Gastrocnemius medialis (tissue), 4 donors: ENCODE measurements at regions not wholly inside any gene's neighbourhood (a gene's known extent, or its start where the extent isn't known, plus 50 kb on each side); places are given as distances from the start of the nearest gene placed in this dataset.

Experiments used
- CTCF ChIP-seq, 5 experiments: fragments of 450-650 bp in 3 of 5; fragments of 200-600 bp in 2 of 5; sonication (generic) in 2 of 5; IDR thresholded peaks in 4 of 5; conservative IDR thresholded peaks in 1 of 5; 1 replicate in 4 of 5; 2 replicates in 1 of 5; pipeline ENCODE4 v1.5.1; 2016 to 2019; ENCODE audit warnings: antibody characterized with exemption in 5 of 5, mild to moderate bottlenecking in 3 of 5, moderate library complexity in 3 of 5
- POLR2A ChIP-seq, 2 donors: fragments of 450-650 bp; IDR thresholded peaks; one replicate each; pipeline ENCODE4 v1.6.1; 2017; ENCODE audit warnings: antibody characterized with exemption in 2 of 2, mild to moderate bottlenecking in 2 of 2, moderate library complexity in 2 of 2

GRCh38 chr6:146870760-146871159 is 272.0 kb downstream of the ADGB start:
- TF ChIP-seq CTCF (IDR thresholded peaks at IDR 0.05 in 4 of 5, conservative IDR thresholded peaks at IDR 0.05 in 1 of 5) = no peak
- no peak for TF ChIP-seq POLR2A (IDR thresholded peaks at IDR 0.05)
